Common myeloid progenitor, CD34-positive (primary cell): ENCODE measurements at regions not wholly inside any gene's neighbourhood (a gene's known extent, or its start where the extent isn't known, plus 50 kb on each side); places are given as distances from the start of the nearest gene placed in this dataset.

Source experiments
- CTCF ChIA-PET: fragments of 350-600 bp; sonication (Branson Sonifier 250); formaldehyde crosslinking; loops from one replicate; lab custom pipeline; 2021; ENCODE audit warnings: antibody characterized with exemption; lab: Charles Lee
- POLR2A ChIA-PET: fragments of 350-600 bp; sonication (Branson Sonifier 250); formaldehyde crosslinking; loops from one replicate; lab custom pipeline; 2021; ENCODE audit warnings: antibody characterized with exemption; lab: Charles Lee
- DNase-seq, 3 donors: peaks; one replicate each; pipeline versions ENCODE4 v3.0.0 to v3.0.0-alpha.2; 2013
- H3K27ac ChIP-seq, 2 experiments: 1 replicate in 1 of 2; 2 replicates in 1 of 2; pipeline ENCODE4 v1.7.0; 2013; ENCODE audit warnings: inconsistent platforms in 2 of 2, low read length in 2 of 2, mild to moderate bottlenecking in 2 of 2, low read depth in 1 of 2, moderate library complexity in 1 of 2; ENCODE audit not compliant: severe bottlenecking in 2 of 2, insufficient read depth in 1 of 2, poor library complexity in 1 of 2
- H3K27me3 ChIP-seq, 5 experiments: replicated peaks in 2 of 5; 1 replicate in 3 of 5; 2 replicates in 2 of 5; pipeline versions ENCODE4 v1.6.1 to v1.7.0; 2013; ENCODE audit warnings: low read length in 4 of 5, mild to moderate bottlenecking in 2 of 5, moderate library complexity in 2 of 5, inconsistent platforms in 1 of 5; ENCODE audit not compliant: insufficient read depth in 5 of 5, control insufficient read depth in 4 of 5
- H3K36me3 ChIP-seq, 4 experiments: 1 replicate in 2 of 4; 2 replicates in 2 of 4; pipeline versions ENCODE4 v1.6.1 to v1.7.0; 2013; ENCODE audit warnings: low read length in 3 of 4, control low read depth in 1 of 4, mild to moderate bottlenecking in 1 of 4; ENCODE audit not compliant: control insufficient read depth in 4 of 4, insufficient read depth in 4 of 4
- H3K4me1 ChIP-seq, 4 experiments: 1 replicate in 3 of 4; 2 replicates in 1 of 4; pipeline versions ENCODE4 v1.6.1 to v1.7.1; 2013; ENCODE audit warnings: low read length in 3 of 4, mild to moderate bottlenecking in 3 of 4, control low read depth in 1 of 4, inconsistent platforms in 1 of 4, moderate library complexity in 1 of 4; ENCODE audit not compliant: control insufficient read depth in 4 of 4, insufficient read depth in 4 of 4; ENCODE audit errors: control extremely low read depth in 1 of 4
- H3K4me3 ChIP-seq, 7 experiments: 1 replicate in 4 of 7; 2 replicates in 3 of 7; pipeline versions ENCODE4 v1.5.1 to v1.7.0; 2013; ENCODE audit warnings: mild to moderate bottlenecking in 7 of 7, low read length in 6 of 7, moderate library complexity in 6 of 7, inconsistent platforms in 2 of 7, low read depth in 2 of 7, control low read depth in 1 of 7; ENCODE audit not compliant: insufficient read depth in 4 of 7, control insufficient read depth in 1 of 7; ENCODE audit errors: extremely low read depth in 1 of 7
- H3K9me3 ChIP-seq, 5 experiments: 1 replicate in 4 of 5; 2 replicates in 1 of 5; pipeline versions ENCODE4 v1.6.1 to v1.7.1; 2013; ENCODE audit warnings: low read length in 4 of 5, mild to moderate bottlenecking in 2 of 5, inconsistent platforms in 1 of 5, low read depth in 1 of 5, moderate library complexity in 1 of 5; ENCODE audit not compliant: control insufficient read depth in 4 of 5, insufficient read depth in 2 of 5; ENCODE audit errors: control extremely low read depth in 1 of 5
- WGBS: methylation state at CpG from one replicate; pipeline ENCODE4 v1.1.5; 2013; ENCODE audit not compliant: insufficient coverage; 5-methylcytosine and 5-hydroxymethylcytosine counted together

GRCh38 chr20:21781446-21782075 is 76.1 kb downstream of the PAX1 start:
- Histone ChIP-seq H3K4me3 (no peak overlapping the region), H3K27me3 (peaks cover 0 to 2% (median 0%) of the 10 kb centered on the region in 5 experiments), H3K36me3 (no peaks in the 10 kb centered on the region), H3K4me1 (no peaks in the 10 kb centered on the region), H3K27ac (no peak overlapping the region), H3K9me3 (peaks cover 0 to 5% (median 0%) of the 10 kb centered on the region in 5 experiments)
- ChIA-PET CTCF (no interaction called here), POLR2A (no interaction called here)
- DNase-seq: no peak
- WGBS: 78% methylated on average over 24 of the region's 24 CpGs

GRCh38 chr20:21780528-21780927 is 75.1 kb downstream of the PAX1 start:
- no peak for DNase-seq
- H3K27ac ChIP-seq: no peak overlapping the region
- WGBS: no CpG with 5 or more reads among the region's 4 CpGs
- no peaks in the 10 kb centered on the region for H3K4me1 ChIP-seq
- POLR2A ChIA-PET: no interaction called here
- CTCF ChIA-PET: interaction anchor here (0.8 kb wide), 1 partner anchor 14 kb away, joined by 4 read pairs; no protein-coding TSS in a partner anchor
- no peak overlapping the region for H3K4me3 ChIP-seq
- H3K27me3 ChIP-seq: peaks cover 0 to 2% (median 0%) of the 10 kb centered on the region in 5 experiments
- H3K36me3 ChIP-seq: no peaks in the 10 kb centered on the region
- peaks cover 0 to 5% (median 0%) of the 10 kb centered on the region in 5 experiments for H3K9me3 ChIP-seq
